ENCODE measurements at regions not wholly inside any gene's neighbourhood (a gene's known extent, or its start where the extent isn't known, plus 50 kb on each side); places are given as distances from the start of the nearest gene placed in this dataset.

DNA sequence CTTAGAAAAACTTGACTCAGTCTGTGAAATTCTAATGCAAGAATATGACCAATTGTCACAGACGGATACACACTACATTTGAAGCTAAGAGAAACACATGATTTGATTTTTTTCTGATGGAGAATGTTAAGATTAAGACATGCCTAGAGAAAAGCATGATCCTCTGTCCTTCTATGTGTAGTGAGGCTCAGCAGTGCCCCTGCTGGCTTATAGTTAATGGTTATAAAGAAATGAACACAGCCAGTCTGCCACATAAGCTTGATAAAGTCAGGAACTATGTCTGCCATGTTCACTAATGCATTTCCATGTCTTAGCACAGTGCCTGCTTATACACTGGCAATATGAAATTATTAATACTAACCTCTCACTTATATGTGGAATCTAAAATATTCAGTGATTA is 168.1 kb upstream of the DAAM1 start:
- TF ChIP-seq, protein P1, sequence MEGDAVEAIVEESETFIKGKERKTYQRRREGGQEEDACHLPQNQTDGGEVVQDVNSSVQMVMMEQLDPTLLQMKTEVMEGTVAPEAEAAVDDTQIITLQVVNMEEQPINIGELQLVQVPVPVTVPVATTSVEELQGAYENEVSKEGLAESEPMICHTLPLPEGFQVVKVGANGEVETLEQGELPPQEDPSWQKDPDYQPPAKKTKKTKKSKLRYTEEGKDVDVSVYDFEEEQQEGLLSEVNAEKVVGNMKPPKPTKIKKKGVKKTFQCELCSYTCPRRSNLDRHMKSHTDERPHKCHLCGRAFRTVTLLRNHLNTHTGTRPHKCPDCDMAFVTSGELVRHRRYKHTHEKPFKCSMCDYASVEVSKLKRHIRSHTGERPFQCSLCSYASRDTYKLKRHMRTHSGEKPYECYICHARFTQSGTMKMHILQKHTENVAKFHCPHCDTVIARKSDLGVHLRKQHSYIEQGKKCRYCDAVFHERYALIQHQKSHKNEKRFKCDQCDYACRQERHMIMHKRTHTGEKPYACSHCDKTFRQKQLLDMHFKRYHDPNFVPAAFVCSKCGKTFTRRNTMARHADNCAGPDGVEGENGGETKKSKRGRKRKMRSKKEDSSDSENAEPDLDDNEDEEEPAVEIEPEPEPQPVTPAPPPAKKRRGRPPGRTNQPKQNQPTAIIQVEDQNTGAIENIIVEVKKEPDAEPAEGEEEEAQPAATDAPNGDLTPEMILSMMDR (IDR thresholded peaks at IDR 0.05; ENCODE audit: low read depth, low read length, poor library complexity, severe bottlenecking) = peak; percentile 57
- TF ChIP-seq EZH2phosphoT487 (IDR thresholded peaks at IDR 0.05; ENCODE audit: borderline replicate concordance, low read length) = no peak

Measured in DOHH2 (cell line).